ENCODE measurements at regions not wholly inside any gene's neighbourhood (a gene's known extent, or its start where the extent isn't known, plus 50 kb on each side); places are given as distances from the start of the nearest gene placed in this dataset.

GRCh38 chr12:27151479-27151878, 69.1 kb upstream of the C12orf71 start:
- H2AFZ ChIP-seq (ENCODE audit: low read length): no peak overlapping the region
- no peaks in the 10 kb centered on the region for H3F3A ChIP-seq (ENCODE audit: insufficient read depth, low read length)
- TF ChIP-seq CTCF (IDR thresholded peaks at IDR 0.05; ENCODE audit: low read length): no peak
- TF ChIP-seq EZH2 (IDR thresholded peaks at IDR 0.05; ENCODE audit: borderline replicate concordance, low read length): no peak
- no peaks in the 10 kb centered on the region for H3K4me1 ChIP-seq (ENCODE audit: insufficient read depth, low read length, severe bottlenecking)
- no peak overlapping the region for H3K4me3 ChIP-seq (ENCODE audit: low read depth, low read length, poor library complexity, severe bottlenecking)
- H4K20me1 ChIP-seq (ENCODE audit: insufficient read depth, low read length): no peaks in the 10 kb centered on the region
- H3K36me3 ChIP-seq (ENCODE audit: insufficient read depth, low read length): no peaks in the 10 kb centered on the region
- no peak overlapping the region for H3K9ac ChIP-seq (ENCODE audit: low read length)
- H3K9me3 ChIP-seq (ENCODE audit: low read length): no peaks in the 10 kb centered on the region
- H3K9me2 ChIP-seq (ENCODE audit: low read depth, low read length): no peaks in the 10 kb centered on the region
- no peaks in the 10 kb centered on the region for H3K27me3 ChIP-seq (ENCODE audit: insufficient read depth, low read length)
- H3K79me2 ChIP-seq (ENCODE audit: insufficient read depth, low read length): no peaks in the 10 kb centered on the region
- no peak overlapping the region for H3K4me2 ChIP-seq (ENCODE audit: low read length)
- H3K27ac ChIP-seq (ENCODE audit: low read depth, low read length, poor library complexity, severe bottlenecking): no peak overlapping the region

- Histone ChIP-seq H3K4me3 (ENCODE audit: low read depth, low read length, poor library complexity, severe bottlenecking) (no peak overlapping the region), H3K79me2 (ENCODE audit: insufficient read depth, low read length) (no peaks in the 10 kb centered on the region), H3F3A (ENCODE audit: insufficient read depth, low read length) (no peaks in the 10 kb centered on the region), H3K9me2 (ENCODE audit: low read depth, low read length) (no peaks in the 10 kb centered on the region), H3K27me3 (ENCODE audit: insufficient read depth, low read length) (no peaks in the 10 kb centered on the region), H2AFZ (ENCODE audit: low read length) (no peak overlapping the region), H3K9me3 (ENCODE audit: low read length) (no peaks in the 10 kb centered on the region), H3K4me1 (ENCODE audit: insufficient read depth, low read length, severe bottlenecking) (no peaks in the 10 kb centered on the region), H3K9ac (ENCODE audit: low read length) (no peak overlapping the region), H4K20me1 (ENCODE audit: insufficient read depth, low read length) (no peaks in the 10 kb centered on the region), H3K36me3 (ENCODE audit: insufficient read depth, low read length) (no peaks in the 10 kb centered on the region), H3K27ac (ENCODE audit: low read depth, low read length, poor library complexity, severe bottlenecking) (no peak overlapping the region), H3K4me2 (ENCODE audit: low read length) (no peak overlapping the region)
- no peak for TF ChIP-seq CTCF (IDR thresholded peaks at IDR 0.05; ENCODE audit: low read length)
- no peak for TF ChIP-seq EZH2 (IDR thresholded peaks at IDR 0.05; ENCODE audit: borderline replicate concordance, low read length)
Observed at GRCh38 chr12:27158297-27158696, 75.9 kb upstream of the C12orf71 start.

- Histone ChIP-seq H4K20me1 (ENCODE audit: insufficient read depth, low read length) (no peaks in the 10 kb centered on the region), H3K27me3 (ENCODE audit: insufficient read depth, low read length) (no peaks in the 10 kb centered on the region), H3K79me2 (ENCODE audit: insufficient read depth, low read length) (no peaks in the 10 kb centered on the region), H3K36me3 (ENCODE audit: insufficient read depth, low read length) (no peaks in the 10 kb centered on the region), H3K4me2 (ENCODE audit: low read length) (no peak overlapping the region), H3K27ac (ENCODE audit: low read depth, low read length, poor library complexity, severe bottlenecking) (no peak overlapping the region), H3K9ac (ENCODE audit: low read length) (no peak overlapping the region), H3K4me1 (ENCODE audit: insufficient read depth, low read length, severe bottlenecking) (no peaks in the 10 kb centered on the region), H3K4me3 (ENCODE audit: low read depth, low read length, poor library complexity, severe bottlenecking) (no peak overlapping the region), H3K9me3 (ENCODE audit: low read length) (no peaks in the 10 kb centered on the region), H2AFZ (ENCODE audit: low read length) (no peak overlapping the region), H3F3A (ENCODE audit: insufficient read depth, low read length) (no peaks in the 10 kb centered on the region), H3K9me2 (ENCODE audit: low read depth, low read length) (no peaks in the 10 kb centered on the region)
- TF ChIP-seq CTCF (IDR thresholded peaks at IDR 0.05; ENCODE audit: low read length) (no peak), EZH2 (IDR thresholded peaks at IDR 0.05; ENCODE audit: borderline replicate concordance, low read length) (no peak)
Observed at GRCh38 chr12:27161458-27162228, 79.3 kb upstream of the C12orf71 start.

All from OCI-LY1 (cell line).